ENCODE measurements at regions not wholly inside any gene's neighbourhood (a gene's known extent, or its start where the extent isn't known, plus 50 kb on each side); places are given as distances from the start of the nearest gene placed in this dataset.

GRCh38 chr2:208722731-208723130 is 316.1 kb downstream of the PTH2R start:
- TF ChIP-seq CTCF (IDR thresholded peaks at IDR 0.05) (no peak), POLR2A (IDR thresholded peaks at IDR 0.05) (no peak)
